ACHN (cell line): ENCODE measurements at regions not wholly inside any gene's neighbourhood (a gene's known extent, or its start where the extent isn't known, plus 50 kb on each side); places are given as distances from the start of the nearest gene placed in this dataset.
"Not testable (repeated sequence)": the region's sequence is repeated elsewhere in the genome, so short reads cannot be mapped to it uniquely, and the experiment has no call there.

Experiments
- DNase-seq: peaks from one replicate; pipeline ENCODE4 v3.0.0-alpha.2; 2015
- in situ Hi-C: cut with HindIII; loops from 2 replicates; pipeline ENCODE4 v1.10.0; 2017; ENCODE audit warnings: low sequenced_read_pairs, low pct_ligation_motif_present, low pct_unique_long_range_greater_than_20kb

DNA sequence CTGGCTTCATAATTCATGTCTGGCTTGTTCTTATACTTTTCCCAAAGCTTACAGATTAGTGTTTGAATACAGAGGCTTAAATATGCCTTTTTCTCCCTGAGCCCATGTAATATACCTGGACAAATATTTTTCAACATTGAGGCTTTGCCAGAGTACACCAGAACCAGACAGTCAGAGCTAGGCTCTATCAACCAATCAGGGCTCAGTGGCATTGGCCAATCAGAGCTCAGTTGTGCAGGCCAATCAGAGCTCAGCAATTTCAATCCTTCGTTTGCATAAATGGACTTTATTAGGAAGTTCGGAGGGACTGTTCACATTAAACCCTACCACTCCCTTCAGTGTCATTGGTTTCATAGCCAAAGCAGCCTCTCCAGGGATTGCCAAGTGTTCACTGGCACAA lies 51.2 kb upstream of the TMSB15B start:
- no peak for DNase-seq
- in situ Hi-C loops, result no loop called here

DNA sequence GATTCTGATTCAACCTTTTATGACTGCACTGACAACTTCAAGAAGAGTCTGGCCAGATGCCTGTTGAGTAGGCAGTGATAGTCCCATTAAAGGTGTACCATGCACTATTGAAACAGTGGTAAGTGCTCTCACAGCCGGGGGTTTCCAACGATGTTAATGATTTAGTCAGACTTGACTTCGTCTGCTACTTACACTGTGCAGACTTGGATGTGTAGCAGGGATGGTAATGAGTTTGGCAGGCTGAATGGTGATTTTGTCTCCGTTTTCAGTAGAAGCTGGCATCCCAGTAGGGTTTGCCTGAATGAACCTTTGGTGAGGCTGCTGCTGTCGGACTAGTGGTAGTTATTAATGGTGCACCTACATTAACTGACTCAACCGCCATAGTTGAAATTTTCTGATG lies 52.0 kb upstream of the TMSB15B start:
- no peak for DNase-seq
- in situ Hi-C loops, result no loop called here

DNA sequence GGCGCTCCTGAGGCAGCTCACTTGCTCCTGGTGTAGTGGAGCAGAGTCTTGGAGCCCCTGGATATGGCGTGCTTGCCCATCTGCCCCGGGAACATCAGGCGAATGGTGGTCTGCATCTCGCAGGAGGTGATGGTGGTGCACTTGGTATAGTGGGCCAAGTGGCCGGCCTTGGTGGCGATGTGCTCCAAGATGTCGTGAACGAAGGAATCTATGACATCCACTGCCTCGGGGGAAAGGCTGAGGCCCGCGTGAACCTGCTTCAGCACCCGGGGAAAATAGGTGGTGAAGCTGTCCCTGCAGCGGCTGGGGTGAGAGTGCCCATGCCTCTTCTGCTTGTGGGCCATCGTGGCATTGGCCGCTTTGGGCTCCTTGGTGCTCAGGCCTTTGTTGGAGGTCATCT lies 58.1 kb upstream of the TMSB15B start:
- in situ Hi-C loops, result no loop called here
- no peak for DNase-seq

DNA sequence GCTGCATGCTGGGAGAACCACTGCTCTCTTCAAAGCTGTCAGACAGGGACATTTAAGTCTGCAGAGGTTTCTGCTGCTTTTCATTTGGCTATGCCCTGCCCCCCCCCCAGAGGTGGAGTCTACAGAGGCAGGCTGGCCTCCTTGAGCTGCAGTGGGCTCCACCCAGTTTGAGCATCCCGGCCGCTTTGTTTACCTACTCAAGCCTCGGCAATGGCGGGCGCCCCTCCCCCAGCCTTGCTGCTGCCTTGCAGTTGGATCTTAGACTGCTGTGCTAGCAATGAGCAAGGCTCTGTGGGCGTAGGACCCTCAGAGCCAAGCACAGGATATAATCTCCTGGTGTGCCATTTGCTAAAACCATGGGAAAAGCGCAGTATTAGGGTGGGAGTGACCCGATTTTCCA lies 59.8 kb upstream of the TMSB15B start:
- DNase-seq, in situ Hi-C loops: not testable (repeated sequence)

DNA sequence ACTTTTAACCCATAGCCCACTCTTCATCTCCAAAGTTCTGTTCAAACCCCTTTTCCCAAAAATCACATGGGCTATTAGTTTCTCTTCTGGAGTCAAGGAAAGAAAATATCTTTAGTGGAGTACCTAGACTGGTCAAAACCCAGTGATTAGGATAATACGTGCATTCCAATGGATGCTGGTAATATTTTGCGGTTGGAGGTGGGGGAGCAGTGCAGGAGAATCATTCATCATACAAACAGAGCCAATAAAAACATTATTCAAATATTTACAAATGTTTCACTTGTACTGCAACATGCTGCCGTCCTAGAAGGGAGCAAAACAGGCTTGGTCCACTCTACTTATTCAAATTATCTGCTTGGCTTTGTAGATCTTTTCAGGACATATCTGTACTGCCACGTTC lies 57.2 kb upstream of the RAB9B start:
- DNase-seq, result peak; percentile 62
- in situ Hi-C loops, result no loop called here

DNA sequence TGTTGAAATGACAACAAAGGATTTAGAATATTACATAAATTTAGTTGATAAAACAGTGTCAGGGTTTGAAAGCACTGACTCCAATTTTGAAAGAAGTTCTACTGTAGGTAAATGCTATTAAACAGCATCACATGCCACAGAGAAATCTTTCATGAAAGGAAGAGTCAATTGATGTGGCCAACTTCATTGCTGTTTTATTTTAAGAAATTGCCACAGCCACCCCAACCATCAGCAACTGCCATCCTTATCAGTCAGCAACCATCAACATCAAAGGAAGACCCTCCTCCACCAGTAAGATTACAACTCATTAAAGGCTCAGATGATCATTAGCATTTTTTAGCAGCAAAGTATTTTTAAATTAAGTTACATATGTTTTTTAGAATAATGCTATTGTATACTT lies 54.6 kb upstream of the RAB9B start:
- no peak for DNase-seq
- in situ Hi-C loops, result no loop called here

DNA sequence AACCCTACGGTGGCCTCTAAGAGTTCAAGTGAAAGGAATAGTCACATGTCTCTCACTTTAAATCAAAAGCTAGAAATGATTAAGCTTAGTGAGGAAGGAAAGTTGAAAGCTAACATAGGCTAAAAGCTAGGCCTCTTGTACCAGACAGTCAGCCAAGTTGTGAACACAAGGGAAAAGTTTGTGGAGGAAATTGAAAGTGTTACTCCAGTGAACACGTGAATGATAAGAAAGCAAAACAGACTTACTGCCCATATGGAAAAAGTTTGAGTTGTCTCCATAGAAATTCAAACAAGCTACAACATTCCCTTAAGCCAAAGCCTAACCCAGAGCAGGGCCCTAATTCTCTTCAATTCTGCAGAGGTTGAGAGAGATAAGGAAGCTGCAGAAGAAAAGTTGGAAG lies 51.5 kb upstream of the RAB9B start:
- no peak for DNase-seq
- in situ Hi-C loops, result no loop called here

DNA sequence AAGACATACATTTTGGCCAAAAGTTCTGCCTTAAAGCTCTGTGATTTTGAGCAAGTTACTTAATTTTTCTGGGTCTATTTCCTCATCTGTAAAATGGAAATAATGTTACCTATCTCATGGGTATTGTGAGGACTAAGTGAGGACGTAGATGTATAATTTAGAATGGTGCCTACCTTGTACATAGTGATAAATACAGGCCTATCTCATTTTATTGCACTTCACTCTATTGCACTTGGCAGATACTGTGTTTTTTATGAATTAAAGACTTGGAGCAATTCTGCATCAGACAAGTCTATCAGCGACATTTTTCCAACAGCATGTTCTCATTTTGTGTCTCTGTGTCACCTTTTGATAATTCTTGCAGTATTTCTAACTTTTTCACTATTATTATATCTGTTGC lies 50.9 kb upstream of the RAB9B start:
- no peak for DNase-seq
- in situ Hi-C loops, result no loop called here
